NOMO-1 (cell line): ENCODE measurements at regions not wholly inside any gene's neighbourhood (a gene's known extent, or its start where the extent isn't known, plus 50 kb on each side); places are given as distances from the start of the nearest gene placed in this dataset.

Experiments used
- DNase-seq, 2 experiments: peaks; one replicate each; lab custom pipeline; 2025; ENCODE audit not compliant: unreplicated experiment in 2 of 2; lab: John Stamatoyannopoulos, UW

DNA sequence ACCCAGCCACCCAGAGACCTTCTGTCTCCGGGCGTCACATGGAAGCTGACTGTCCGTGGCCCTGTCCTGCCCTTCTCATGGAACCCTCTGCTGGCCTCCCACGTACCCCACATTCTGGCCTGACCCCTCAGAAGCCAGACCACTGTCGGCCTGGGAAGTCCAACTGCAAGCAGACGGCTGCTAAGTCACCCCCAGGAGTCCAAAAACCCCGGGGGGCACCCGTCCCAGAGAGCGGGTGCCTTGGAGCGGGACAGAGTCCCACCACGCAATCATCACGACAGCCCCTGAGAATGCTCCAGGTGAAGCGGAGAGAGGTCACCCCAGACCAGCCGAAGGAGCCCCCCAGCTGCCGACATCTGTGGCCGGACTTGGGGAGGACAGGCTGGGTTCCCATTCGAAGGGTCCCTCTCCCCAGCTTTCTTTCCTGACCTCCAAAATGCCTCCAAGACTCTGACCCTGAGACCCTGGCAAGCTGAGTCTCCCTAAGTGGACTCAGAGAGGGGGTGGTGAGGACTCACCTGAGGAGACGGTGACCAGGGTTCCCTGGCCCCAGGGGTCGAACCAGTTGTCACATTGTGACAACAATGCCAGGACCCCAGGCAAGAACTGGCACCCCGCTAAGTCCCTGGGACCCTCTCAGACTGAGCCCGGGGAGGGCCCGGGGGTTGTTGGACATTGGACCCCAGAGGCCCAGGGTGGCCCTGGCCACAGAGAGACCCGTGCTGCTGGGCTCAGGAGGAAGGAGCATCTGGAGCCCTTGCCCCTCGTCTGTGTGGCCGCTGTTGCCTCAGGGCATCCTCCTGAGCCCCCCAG, 337.1 kb downstream of the TMEM121 start:
- no peak for DNase-seq

DNA sequence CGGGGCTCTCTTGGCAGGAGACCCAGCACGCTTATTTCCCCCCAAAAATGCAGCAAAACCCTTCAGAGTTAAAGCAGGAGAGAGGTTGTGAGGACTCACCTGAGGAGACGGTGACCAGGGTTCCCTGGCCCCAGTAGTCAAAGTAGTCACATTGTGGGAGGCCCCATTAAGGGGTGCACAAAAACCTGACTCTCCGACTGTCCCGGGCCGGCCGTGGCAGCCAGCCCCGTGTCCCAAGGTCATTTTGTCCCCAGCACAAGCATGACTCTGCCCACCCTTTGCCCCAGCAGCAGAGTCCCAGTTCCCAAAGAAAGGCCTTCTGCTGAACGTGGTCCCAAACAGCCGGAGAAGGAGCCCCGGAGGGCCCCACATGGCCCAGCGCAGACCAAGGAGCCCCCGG, 337.7 kb downstream of the TMEM121 start:
- DNase-seq, result no peak

DNA sequence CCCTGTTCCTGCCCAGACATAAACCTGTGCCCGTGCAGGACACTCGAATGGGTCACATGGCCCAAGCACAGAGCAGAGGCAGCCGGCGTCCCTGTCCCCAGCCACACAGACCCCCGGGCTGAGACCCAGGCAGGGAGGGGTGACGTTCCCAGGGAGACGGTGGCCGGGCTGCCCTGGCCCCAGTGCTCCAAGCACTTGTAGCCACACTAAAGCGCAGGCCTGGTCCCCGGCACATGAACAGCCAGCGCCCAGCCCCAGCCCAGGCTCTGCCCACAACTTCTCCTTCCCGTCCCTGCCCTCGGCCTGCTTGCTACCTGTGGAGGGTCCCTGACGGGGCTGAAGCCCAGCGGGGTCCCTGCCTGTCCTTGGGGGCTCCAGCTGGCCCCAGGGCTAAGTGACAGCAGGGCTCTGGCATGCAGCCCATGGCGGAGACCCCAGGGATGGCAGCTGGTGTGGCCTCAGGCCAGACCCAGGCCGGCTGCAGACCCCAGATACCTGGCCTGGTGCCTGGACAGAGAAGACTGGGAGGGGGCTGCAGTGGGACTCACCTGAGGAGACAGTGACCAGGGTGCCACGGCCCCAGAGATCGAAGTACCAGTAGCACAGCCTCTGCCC, 338.4 kb downstream of the TMEM121 start:
- DNase-seq, result no peak

DNA sequence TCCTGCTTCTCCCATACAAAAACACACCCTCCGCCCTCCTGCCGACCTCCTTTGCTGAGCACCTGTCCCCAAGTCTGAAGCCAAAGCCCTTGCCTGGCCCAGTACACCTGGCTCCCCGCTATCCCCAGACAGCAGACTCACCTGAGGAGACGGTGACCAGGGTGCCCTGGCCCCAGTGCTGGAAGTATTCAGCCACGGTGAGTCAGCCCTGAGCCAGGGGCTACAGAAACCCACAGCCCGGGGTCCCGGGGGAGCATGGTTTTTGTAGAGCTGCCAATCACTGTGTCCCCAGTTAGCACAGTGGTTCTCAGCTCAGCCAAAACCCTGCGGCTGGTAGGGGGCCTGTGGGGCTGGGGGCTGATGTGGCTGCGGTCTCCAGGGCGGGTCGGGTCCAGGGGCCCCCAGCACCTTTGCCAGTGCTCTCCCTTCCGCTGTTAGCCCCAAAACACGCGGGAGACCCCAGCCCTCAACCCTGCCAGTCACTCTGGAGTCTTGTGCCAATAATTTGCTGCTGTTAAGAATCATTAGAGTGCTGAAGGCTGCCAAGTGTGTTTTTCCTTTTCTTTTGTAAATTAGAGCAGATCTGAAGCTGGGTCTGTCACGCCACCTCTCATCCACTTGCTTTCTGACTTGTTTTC, 339.0 kb downstream of the TMEM121 start:
- no peak for DNase-seq

DNA sequence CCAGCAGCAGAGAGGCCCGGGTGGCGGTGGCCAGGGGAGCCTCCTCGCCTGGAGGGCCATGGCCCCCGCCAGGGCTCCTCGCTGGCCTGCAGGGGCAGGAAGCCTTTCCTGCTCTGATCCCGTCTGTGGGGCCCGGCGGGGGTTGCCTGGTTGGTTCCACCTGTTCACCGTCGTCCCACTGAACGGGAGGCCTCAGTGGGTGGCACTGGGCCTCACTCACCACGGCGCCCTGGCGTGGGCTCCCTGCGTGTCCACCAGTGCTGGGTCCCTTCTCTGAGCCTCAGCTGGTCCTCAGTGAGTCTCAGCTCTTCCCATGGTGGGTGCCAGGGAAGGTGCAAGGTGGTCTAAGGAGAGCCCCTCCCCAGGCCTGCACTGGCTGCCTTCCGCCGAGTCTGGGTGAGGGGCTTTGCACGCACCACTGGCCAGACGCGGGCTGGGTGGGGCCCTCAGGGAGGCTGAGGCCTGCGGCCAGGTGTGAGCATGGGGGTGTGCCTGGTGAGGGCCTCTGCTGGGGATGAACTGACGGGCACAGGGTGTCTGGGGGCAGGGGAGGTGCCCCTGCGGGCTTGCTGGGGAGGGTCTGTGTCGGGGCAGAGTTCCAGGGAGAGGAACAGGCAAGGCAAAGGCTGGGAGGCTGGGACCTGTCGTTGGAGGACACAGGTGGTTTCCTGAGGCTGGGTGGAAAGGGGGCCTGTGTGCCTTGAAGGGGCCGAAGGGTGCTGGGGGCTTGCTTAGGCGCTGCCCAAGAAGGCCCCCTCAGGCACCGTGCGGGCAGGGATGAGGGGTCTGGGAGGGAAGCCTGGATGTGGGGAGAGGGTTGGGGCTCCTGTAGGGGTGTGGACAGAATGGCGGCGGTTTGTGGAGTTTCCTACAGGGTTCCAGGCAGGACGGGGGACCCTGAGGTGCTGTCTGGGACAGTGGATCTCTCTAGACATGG, 339.8 kb downstream of the TMEM121 start:
- DNase-seq, result no peak

DNA sequence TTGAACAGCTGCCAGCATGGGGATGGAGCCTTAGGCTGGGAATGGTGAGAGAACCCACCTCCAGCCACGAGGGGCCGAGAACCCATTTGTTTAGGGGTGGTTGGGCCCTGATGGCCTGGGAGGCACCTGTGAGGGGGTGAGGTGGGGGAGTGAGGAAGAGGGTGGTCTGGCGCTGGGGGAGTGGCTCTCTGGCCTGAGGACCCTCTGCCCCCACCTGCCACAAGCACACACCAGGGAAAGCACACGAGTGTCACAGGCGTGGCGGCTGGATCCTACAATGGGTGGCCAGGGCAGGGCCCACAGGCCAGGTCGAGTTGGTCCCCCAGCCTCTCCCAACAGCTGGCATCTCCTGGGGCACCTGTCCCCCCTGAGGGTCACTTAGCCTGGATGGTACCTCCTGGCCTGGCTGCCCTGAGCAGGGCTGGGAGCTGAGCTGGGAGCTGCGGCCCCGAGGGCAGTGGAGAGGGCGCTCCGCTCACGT, 340.5 kb downstream of the TMEM121 start:
- DNase-seq, result no peak

DNA sequence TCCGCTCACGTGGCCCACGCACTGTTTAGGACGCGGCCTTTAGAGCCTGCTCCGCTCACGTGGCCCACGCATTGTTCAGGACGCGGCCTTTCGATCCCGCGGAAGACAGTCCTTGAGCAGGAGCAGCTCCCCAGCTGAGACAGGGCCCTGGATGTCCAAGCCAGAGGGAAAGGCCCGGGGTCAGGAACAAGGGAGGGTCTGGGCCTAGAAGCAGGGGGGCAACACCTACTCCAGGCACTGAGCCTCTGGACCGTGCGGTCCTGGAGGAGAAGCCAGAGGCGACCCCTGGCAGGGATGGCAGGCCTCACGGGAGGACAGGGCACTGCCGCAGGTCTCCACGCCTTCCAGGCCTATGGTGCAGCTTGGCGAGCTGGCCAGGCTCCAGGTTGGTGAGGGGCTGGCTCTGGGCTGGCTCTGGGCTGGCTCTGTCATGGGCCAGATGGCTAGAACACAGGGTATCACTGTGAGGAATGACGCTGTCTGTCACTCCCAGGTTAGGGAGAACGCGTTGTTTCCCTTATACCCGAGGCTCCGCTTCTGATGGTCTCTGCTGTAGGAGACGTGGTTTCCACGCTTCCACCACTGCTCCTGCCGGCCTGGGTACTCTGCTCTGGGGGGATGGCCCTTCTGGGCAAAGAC, 341.7 kb downstream of the TMEM121 start:
- DNase-seq, result no peak

DNA sequence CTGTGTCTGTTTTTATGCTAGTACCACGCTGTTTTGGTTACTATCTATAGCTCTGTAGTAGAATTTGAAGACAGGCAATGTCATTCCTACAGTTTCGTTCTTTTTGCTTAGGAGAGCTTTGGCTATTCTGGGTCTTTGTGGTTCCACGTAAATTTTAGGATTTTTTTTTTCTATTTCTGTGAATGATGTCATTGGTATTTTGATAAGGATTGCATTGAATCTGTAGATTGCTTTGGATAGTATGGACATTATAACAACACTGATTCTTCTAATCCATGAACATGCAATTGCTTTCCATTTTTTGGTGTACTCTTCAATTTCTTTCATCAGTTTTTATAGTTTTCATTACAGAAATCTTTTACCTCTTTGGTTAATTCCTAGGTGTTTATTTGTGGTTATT, 345.2 kb downstream of the TMEM121 start:
- DNase-seq, result no peak

DNA sequence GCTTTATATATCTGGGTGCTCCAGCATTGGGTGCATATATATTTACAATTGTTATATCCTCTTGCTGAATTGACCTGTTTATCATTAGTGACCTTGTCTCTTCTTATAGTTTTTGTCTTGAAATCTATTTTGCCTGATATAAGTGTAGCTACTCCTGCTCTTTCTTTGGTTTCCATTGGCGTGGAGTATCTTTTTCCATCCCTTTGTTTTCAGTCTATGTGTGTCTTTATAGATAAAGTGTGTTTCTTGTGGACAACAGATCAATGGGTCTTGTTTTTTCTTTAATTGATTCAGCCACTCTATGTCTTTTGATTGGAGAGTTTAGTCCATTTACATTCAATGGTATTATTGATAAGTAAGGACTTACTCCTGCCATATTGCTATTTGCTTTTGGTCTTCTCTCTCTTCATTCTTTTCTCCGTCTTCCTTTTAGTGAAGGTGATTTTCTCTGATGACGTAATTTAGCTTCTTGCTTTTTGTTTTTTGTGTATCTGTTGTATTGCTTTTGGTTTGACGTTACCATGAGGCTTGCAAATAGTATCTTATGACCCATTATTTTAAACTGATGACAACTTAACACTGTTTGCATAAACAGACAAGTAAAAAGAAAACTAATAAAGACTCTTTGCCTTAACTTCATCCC, 347.6 kb downstream of the TMEM121 start:
- no peak for DNase-seq

DNA sequence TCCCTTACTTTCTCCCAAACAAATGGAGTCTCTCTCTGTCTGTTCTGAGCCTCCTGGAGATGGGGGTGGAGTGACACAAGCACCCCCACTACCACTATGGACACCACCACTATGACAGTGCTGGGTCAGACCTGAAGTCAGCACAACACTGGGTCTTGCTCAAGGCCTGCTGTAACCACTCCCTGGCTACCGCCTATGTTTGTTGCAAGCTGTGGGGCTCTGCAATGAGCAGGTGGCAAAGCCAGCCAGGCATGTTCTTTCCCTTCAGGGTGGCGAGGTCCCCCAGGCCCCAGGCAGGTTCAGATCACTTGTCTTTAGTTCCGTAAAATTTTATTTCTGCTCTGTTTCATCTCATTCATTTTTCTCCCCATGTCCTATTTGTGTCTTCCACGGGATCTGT, 349.8 kb downstream of the TMEM121 start:
- no peak for DNase-seq

DNA sequence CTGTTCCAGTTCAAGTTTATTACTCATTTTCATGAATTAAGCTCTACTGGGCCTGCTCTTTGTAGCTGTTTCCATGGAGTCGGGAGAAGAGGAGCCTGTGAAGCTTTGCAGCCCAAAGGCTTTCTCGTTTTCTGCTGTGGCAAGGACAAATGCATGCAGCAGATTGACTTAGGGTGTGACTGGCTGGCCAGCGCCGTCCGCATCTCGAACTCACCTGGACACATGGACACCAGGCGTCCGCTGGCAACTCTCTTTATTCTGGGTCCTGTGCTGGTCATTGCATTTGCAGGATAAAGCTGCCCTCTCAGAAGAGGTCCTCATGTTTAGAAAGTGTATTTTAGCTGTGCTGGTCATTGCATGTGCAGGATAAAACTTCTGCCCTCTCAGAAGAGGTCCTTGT, 350.4 kb downstream of the TMEM121 start:
- no peak for DNase-seq

DNA sequence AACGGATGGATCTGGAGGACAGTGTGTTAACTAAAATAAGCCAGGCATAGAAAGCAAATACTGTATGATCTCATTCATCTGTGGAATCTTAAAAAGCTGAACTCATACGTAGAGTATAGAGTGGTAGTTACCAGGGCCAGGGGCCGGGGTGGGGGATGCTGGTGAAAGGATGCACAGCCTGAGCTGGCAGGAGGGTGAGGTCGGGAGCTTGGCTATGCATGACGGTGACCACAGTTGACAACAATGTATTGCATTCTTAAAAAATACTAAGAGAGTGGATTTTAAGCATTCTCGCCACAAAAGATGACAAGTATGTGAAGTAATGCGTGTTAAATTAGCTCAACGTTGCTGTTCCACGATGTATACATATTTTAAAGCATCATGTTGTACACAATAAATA, 351.3 kb downstream of the TMEM121 start:
- no peak for DNase-seq

DNA sequence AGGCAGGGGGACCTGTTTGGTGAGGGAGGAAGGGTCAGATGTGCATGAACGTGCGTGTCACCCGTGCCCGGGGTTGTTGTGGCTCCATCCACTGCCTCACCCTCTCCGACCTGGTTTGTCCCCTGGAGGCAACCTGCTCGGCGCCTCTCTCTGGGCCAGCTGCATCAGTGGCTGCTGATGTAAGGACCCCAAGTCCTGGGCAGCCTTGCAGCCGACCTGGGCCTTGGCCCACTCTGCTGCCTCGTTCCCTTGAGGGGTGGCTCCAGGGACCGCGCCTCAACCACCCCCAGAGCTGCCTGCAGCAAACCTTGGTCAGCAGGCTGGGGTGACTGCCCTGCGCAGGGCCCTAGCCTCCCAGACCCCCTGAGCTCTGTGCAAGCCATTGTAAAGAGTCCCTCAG, 351.7 kb downstream of the TMEM121 start:
- no peak for DNase-seq

DNA sequence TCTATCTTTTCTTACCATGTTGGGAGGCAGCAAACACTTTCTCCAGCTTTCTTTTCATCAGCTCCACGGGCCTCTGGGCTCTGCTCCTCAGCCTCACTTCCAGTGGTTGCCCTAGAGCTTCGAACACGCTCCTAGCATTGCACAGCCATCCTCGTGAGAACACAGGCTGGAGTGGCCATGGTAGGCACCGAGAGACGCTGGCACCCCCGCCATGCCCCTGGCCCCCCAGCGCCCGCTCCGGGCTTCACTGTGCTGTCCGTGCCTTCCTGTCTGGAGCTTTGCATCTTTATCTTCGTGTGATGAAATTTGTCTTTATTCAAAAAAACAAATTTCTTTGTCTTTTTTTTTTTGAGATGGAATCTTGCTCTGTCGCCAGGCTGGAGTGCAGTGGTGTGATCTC, 352.2 kb downstream of the TMEM121 start:
- no peak for DNase-seq

DNA sequence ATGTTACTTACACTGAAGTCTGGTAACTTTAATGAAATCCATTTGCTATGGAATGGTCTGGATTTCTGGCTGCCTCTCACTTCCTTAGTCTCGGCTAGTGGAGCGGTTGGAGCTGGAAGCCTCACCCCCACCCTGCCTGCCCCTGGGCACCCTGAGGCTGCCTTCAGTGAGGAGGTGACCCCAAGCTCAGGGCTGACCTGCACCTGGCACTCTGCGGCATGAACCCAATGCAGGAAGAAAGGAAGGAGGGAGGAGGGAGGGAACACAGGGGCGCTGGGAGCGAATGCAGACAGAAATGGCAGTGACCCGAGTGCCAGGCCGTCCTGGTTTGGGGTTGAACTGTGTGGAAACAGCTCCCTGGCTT, 353.1 kb downstream of the TMEM121 start:
- no peak for DNase-seq

DNA sequence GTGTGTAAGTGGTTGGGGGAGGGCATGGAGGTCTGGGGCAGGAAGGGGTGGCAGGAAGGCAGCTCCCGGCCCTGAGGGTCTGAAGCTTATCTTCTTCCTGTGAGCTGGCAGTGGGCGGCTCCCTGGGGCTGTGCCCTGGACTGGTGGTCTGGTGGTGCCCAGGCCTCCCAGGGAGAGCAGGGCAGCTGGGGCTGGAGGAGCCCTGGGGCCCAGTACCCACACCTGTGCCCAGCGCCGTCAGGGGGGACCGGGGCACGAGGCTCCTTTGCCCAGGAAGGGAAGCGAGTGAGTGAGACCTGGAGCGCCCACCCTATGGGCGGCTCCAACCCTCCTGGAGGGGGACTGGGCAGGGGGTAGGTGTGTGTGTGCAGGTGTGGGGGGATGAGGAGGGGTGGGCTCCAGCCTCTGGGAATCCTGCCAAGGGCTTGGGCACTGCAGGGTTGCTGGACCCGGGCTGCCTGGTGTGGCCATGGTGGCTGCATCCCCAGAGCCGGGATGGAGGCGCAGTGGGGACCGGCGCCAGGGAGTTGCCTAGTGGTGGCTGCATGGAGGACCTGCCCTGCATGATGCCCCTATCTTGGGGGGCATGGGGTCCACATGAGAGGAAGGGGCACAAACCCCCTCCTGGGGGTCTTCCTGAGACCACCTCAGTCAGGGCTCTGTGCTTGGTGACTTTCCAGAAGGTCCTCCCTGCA, 353.6 kb downstream of the TMEM121 start:
- DNase-seq, result no peak

DNA sequence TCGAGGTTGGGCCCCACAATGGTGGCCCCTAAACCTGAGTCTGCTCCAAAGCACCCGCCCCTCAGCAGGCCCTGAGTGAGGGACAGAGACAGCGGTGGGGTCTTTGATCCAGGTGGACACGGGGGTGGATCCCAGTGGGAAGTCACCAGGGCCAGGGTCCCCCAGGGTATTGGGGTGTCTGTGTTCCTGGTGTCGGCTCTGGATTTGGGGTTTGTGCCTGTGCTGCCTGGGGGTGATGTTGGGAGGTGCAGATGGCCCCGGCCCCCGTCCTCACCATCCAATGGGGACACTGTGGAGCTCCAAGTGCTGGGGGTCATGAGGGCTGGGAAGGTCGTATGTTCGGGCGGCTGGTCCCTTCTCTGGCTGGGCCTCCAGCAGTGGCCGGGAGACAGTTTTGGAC, 354.2 kb downstream of the TMEM121 start:
- DNase-seq, result no peak

DNA sequence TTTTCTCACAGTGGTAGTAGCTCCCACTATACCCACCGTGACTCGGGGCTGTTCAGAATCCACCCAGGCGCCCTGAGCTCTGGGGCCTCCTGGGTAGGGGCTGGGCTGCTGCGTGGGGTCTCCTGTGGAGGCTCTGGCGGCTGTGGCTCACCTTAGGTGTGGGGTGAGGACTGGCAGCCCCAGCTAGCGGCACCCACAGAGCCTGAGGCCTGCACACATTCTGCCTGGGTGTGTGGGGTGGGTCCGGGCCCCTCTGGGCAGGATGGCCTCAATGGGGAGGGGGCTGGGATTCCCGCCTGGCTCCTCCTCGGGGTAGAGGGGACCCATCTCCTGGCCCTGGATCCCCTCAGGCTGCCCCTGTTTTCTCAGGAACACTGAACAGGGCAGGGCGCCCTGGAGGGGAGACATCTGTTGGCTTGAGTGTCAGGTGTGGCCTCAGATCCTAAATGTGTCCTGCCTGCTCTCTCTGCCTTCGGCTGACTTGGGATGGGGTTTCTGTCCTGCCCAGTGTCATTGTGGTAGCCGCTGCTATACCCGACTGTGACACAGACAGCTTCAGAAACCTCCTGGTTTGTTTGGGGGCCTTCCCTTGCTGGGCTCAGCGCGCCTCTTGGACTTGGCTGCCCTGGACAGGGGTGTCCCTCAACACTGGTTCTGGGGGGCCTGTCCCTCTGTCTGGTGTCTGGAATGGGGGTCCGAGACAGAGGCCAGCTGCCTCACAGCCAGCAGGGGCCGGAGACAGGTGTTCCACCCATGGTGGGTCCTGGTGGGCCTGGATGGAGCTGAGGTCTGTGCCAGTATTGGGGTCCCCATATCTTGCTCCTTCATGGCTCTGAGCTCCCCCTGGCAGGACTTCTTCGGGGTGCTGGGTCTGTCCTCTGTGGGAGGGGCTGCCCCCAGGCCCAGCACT, 354.9 kb downstream of the TMEM121 start:
- no peak for DNase-seq
